ES-I3 (cell line): ENCODE measurements at regions not wholly inside any gene's neighbourhood (a gene's known extent, or its start where the extent isn't known, plus 50 kb on each side); places are given as distances from the start of the nearest gene placed in this dataset.

Experiments used
- H3K36me3 ChIP-seq: 2 replicates; pipeline ENCODE4 v1.6.1; 2013; ENCODE audit warnings: mild to moderate bottlenecking, low read length, control low read depth, moderate library complexity; ENCODE audit not compliant: insufficient read depth
- H3K4me1 ChIP-seq: 2 replicates; pipeline ENCODE4 v1.6.1; 2013; ENCODE audit warnings: mild to moderate bottlenecking, control low read depth, low read length; ENCODE audit not compliant: insufficient read depth
- H3K9ac ChIP-seq: 2 replicates; pipeline ENCODE4 v1.6.1; 2013; ENCODE audit warnings: low read depth, mild to moderate bottlenecking, low read length, moderate library complexity
- H3K9me3 ChIP-seq: 2 replicates; pipeline ENCODE4 v1.6.1; 2013; ENCODE audit warnings: mild to moderate bottlenecking, low read length, moderate library complexity; ENCODE audit not compliant: control insufficient read depth, insufficient read depth

DNA sequence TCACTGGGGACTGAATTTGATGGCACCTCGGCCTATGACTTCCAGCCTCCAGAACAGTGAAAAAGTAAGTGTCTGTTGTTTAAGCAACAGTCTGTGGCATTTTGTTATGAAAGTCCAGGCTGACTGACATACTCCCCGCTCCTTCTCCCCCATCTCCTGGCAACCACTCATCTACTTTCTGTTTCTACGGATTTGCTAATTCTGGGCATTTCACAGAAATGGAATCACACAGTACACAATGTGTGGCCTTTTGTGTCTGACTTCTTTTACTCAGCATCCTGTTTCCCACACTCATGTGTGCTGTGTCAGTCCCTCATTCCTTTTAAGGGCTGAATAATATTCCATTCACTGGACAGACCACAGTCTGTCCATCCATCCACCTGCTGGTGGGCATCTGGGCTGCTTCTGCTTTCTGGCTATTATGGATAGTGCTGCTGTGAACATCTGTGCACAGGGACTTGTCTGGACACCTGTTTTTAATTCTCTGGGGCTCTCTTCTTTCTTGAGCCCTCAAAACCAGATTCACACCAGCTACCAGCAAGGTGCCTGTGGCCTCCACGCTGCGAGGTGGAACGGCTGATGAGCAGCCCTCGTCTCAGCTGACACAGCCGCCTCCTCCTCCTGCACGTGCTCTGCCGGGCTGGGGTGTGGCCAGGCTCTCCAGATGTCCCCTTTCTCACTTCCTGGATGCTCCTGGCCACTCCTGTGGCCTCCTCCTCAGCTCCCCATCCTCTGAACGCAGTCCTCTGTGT, 333.1 kb downstream of the CTTN start:
- Histone ChIP-seq H3K9me3 (no peaks in the 10 kb centered on the region), H3K36me3 (no peaks in the 10 kb centered on the region), H3K9ac (no peak overlapping the region), H3K4me1 (no peaks in the 10 kb centered on the region)

- Histone ChIP-seq H3K9ac (no peak overlapping the region), H3K9me3 (no peaks in the 10 kb centered on the region), H3K36me3 (no peaks in the 10 kb centered on the region), H3K4me1 (no peaks in the 10 kb centered on the region)
Measured at GRCh38 chr11:70732023-70732880, 333.9 kb downstream of the CTTN start.

DNA sequence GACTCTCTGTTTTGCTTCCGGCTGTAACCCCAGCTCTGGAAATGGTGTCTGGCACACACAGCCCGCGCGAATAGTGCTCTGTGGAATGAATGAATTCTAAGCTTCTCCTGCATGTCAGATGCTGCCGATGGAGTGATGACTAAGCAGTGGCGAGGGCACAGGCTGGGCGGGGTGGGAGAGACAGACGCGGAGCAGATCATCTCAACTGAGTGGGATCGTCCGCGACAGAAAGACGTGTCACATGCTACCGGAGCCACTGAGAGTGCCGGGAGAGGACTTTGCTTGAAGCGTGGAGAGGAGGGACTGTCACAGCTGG, 334.5 kb downstream of the CTTN start:
- Histone ChIP-seq H3K36me3 (no peaks in the 10 kb centered on the region), H3K4me1 (no peaks in the 10 kb centered on the region), H3K9me3 (no peaks in the 10 kb centered on the region), H3K9ac (no peak overlapping the region)

GRCh38 chr11:70733327-70734325, 335.3 kb downstream of the CTTN start:
- H3K4me1 ChIP-seq: no peaks in the 10 kb centered on the region
- no peaks in the 10 kb centered on the region for H3K36me3 ChIP-seq
- H3K9ac ChIP-seq: no peak overlapping the region
- H3K9me3 ChIP-seq: no peaks in the 10 kb centered on the region

DNA sequence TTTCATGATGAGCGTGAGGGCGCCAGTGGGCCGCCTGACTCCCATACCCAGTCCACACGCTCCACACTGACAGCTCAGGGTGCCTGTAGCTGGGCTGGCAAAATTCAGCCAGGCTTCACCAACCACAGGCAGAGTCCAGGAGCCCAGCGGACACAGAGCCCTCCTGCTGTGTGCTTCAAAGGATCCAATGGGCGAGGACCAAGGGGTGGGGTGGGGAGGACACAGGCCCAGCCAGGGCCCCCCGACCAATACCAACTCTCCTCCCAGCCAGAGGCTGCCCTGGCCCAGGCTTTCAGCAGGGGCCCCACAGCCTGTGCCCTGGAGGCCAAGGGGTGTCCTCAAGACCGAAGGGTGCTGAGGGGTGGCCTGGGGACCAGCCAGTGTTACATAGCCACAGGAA, 336.1 kb downstream of the CTTN start:
- no peaks in the 10 kb centered on the region for H3K9me3 ChIP-seq
- no peaks in the 10 kb centered on the region for H3K4me1 ChIP-seq
- no peaks in the 10 kb centered on the region for H3K36me3 ChIP-seq
- no peak overlapping the region for H3K9ac ChIP-seq

- no peaks in the 10 kb centered on the region for H3K9me3 ChIP-seq
- no peak overlapping the region for H3K9ac ChIP-seq
- no peaks in the 10 kb centered on the region for H3K36me3 ChIP-seq
- H3K4me1 ChIP-seq: no peaks in the 10 kb centered on the region
Measured at GRCh38 chr11:70734911-70735310, 336.6 kb downstream of the CTTN start.

GRCh38 chr11:70735976-70736375, 337.6 kb downstream of the CTTN start:
- Histone ChIP-seq H3K4me1 (no peaks in the 10 kb centered on the region), H3K9me3 (no peaks in the 10 kb centered on the region), H3K36me3 (no peaks in the 10 kb centered on the region), H3K9ac (no peak overlapping the region)

DNA sequence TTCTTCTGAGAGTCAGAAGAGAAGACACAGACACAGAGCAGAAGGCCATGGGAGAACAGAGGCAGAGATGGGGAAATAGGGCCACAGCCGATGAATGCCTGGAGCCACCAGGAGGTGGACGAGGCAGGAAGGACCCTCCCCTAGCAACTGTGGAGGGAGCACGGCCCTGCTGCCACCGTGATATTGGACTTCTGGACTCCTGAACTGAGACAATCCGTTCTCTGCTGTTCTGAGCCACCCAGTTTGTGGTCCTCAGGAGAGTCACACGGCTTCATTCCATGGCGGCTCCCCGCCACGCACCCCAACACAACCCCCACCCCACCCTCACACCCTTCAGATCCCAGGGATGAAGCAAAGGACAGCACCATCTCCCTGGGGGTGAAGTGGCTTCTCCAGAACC, 338.1 kb downstream of the CTTN start:
- Histone ChIP-seq H3K4me1 (no peaks in the 10 kb centered on the region), H3K9me3 (no peaks in the 10 kb centered on the region), H3K9ac (no peak overlapping the region), H3K36me3 (no peaks in the 10 kb centered on the region)

GRCh38 chr11:70736937-70737640, 338.8 kb downstream of the CTTN start:
- H3K4me1 ChIP-seq: peaks cover 2% of the 10 kb centered on the region; the same call in 1 of the 2 replicates
- H3K9ac ChIP-seq: no peak overlapping the region
- H3K9me3 ChIP-seq: no peaks in the 10 kb centered on the region
- no peaks in the 10 kb centered on the region for H3K36me3 ChIP-seq

DNA sequence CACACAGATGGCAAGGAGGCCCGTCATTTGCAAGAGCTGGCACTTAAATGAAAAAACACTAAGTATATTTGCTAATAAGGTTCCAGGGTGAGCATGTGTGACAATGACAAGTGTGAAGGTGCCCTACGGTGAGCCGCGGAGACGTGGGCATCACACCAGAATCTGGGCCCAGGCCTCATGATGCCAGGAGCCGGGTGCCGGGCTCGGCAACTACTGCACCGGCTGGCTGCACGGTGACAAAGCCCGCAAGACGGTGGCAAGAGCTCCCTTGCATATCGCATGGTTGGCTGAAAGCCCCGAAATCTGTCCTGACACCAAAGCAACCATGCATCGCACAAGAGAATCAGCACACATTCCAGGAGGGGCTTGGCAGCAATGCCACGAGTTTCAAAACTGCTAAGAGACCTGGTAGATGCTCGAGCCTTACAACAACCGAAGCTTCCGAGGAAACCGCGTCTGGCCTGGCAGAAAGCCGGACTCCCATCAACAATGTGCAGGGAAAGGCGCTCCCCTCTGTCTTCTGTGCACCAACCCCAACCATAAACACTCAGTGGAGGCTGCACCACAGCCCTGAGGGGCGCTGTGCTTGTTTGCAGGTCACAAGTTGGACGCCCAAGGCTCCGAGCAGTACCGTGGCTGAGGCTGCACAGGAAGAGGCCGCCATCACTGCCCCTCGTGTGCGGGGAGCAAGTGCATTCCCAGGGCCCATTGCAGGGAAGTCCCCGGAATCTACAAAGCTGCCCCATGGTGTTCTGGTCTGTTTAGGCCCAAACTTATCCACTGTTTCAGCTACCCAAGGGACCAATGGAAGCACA, 339.7 kb downstream of the CTTN start:
- no peaks in the 10 kb centered on the region for H3K9me3 ChIP-seq
- H3K36me3 ChIP-seq: no peaks in the 10 kb centered on the region
- peaks cover 9% of the 10 kb centered on the region; the same call in 1 of the 2 replicates for H3K4me1 ChIP-seq
- H3K9ac ChIP-seq: no peak overlapping the region

DNA sequence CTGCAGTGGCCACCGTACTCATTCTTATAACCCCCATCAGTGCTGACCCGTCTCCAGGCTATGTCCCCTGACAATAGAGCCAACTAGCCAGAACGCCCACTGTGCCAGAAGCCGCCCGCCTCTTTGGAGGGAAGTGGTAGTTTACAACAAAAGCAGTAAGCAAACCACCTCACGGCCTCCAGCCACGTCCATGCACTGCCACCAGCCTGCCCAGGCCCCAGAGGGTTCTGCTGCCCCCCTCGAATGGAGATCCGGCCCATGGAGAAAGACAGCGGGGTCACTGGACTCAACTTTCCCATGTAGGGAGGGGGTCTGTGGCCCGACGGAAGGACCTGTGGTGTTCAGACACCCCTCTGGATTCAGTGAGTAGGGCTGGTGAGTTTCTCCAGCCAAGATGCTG, 340.3 kb downstream of the CTTN start:
- Histone ChIP-seq H3K9me3 (no peaks in the 10 kb centered on the region), H3K9ac (no peak overlapping the region), H3K36me3 (no peaks in the 10 kb centered on the region), H3K4me1 (peaks cover 15% of the 10 kb centered on the region; the same call in 1 of the 2 replicates)

DNA sequence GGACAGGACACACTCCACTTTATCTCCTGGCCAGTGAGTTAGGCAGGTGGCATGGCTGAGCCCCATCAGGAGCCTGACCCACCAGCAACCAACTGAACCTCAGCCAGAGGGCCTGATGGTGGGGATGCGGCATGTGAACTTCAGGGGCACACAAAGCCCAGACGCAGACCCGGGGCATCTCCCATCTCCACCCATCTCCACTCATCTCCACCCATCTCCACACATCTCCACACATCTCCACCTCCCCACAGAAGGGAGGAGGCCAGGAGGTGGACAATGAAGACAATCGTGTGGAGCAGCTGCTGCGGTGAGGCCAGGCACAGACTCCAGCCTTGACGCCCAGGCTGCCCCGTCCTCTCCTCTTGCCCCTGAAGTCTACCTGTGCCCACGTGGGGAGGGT, 340.8 kb downstream of the CTTN start:
- Histone ChIP-seq H3K9ac (no peak overlapping the region), H3K36me3 (no peaks in the 10 kb centered on the region), H3K9me3 (no peaks in the 10 kb centered on the region), H3K4me1 (peaks cover 15% of the 10 kb centered on the region; the same call in 1 of the 2 replicates)

- no peaks in the 10 kb centered on the region for H3K9me3 ChIP-seq
- no peaks in the 10 kb centered on the region for H3K36me3 ChIP-seq
- no peak overlapping the region for H3K9ac ChIP-seq
- peaks cover 15% of the 10 kb centered on the region; the same call in 1 of the 2 replicates for H3K4me1 ChIP-seq
Measured at GRCh38 chr11:70739811-70740487, 341.6 kb downstream of the CTTN start.
